ENCODE measurements at regions not wholly inside any gene's neighbourhood (a gene's known extent, or its start where the extent isn't known, plus 50 kb on each side); places are given as distances from the start of the nearest gene placed in this dataset.

- H3K36me3 Mint-ChIP-seq = no peaks in the 10 kb centered on the region
Measured at GRCh38 chr3:117995842-117996437, 1038.7 kb downstream of the IGSF11 start.

GRCh38 chr3:117997201-117998049 is 1037.2 kb downstream of the IGSF11 start:
- Mint-ChIP-seq H3K27ac (no peak overlapping the region), H3K27me3 (no peaks in the 10 kb centered on the region), H3K36me3 (no peaks in the 10 kb centered on the region), H3K4me3 (no peak overlapping the region), H3K9me3 (no peaks in the 10 kb centered on the region), H3K4me1 (no peaks in the 10 kb centered on the region)
- ATAC-seq = peak; percentile 58

More at GRCh38 chr3:117995842-117996437, 1038.7 kb downstream of the IGSF11 start:
- Mint-ChIP-seq H3K4me1 (no peaks in the 10 kb centered on the region), H3K27me3 (no peaks in the 10 kb centered on the region), H3K27ac (no peak overlapping the region), H3K9me3 (no peaks in the 10 kb centered on the region), H3K4me3 (no peak overlapping the region)
- ATAC-seq = no peak

GRCh38 chr3:117998071-117998470 is 1036.6 kb downstream of the IGSF11 start:
- no peaks in the 10 kb centered on the region for H3K36me3 Mint-ChIP-seq
- no peaks in the 10 kb centered on the region for H3K27me3 Mint-ChIP-seq
- no peak for ATAC-seq
- no peak overlapping the region for H3K27ac Mint-ChIP-seq
- no peaks in the 10 kb centered on the region for H3K9me3 Mint-ChIP-seq
- H3K4me1 Mint-ChIP-seq = no peaks in the 10 kb centered on the region
- no peak overlapping the region for H3K4me3 Mint-ChIP-seq

- ATAC-seq = no peak
- no peaks in the 10 kb centered on the region for H3K36me3 Mint-ChIP-seq
- H3K4me3 Mint-ChIP-seq = no peak overlapping the region
- no peak overlapping the region for H3K27ac Mint-ChIP-seq
- H3K27me3 Mint-ChIP-seq = no peaks in the 10 kb centered on the region
- no peaks in the 10 kb centered on the region for H3K9me3 Mint-ChIP-seq
- H3K4me1 Mint-ChIP-seq = no peaks in the 10 kb centered on the region
Measured at GRCh38 chr3:118000219-118000618, 1034.4 kb downstream of the IGSF11 start.

- Mint-ChIP-seq H3K27ac (no peak overlapping the region), H3K4me3 (no peak overlapping the region), H3K36me3 (no peaks in the 10 kb centered on the region), H3K27me3 (no peaks in the 10 kb centered on the region), H3K9me3 (no peaks in the 10 kb centered on the region), H3K4me1 (no peaks in the 10 kb centered on the region)
- ATAC-seq = no peak
Measured at GRCh38 chr3:118001380-118001779, 1033.3 kb downstream of the IGSF11 start.

- no peak overlapping the region for H3K4me3 Mint-ChIP-seq
- no peak for ATAC-seq
- no peaks in the 10 kb centered on the region for H3K36me3 Mint-ChIP-seq
- peaks cover 10% of the 10 kb centered on the region for H3K9me3 Mint-ChIP-seq
- no peaks in the 10 kb centered on the region for H3K27me3 Mint-ChIP-seq
- no peaks in the 10 kb centered on the region for H3K4me1 Mint-ChIP-seq
- no peak overlapping the region for H3K27ac Mint-ChIP-seq
Measured at GRCh38 chr3:118011910-118012309, 1022.7 kb downstream of the IGSF11 start.

GRCh38 chr3:118029049-118029448 is 1005.6 kb downstream of the IGSF11 start:
- no peak for ATAC-seq
- Mint-ChIP-seq H3K4me3 (no peak overlapping the region), H3K9me3 (peaks cover 28% of the 10 kb centered on the region), H3K27ac (no peak overlapping the region), H3K4me1 (no peaks in the 10 kb centered on the region), H3K36me3 (no peaks in the 10 kb centered on the region), H3K27me3 (no peaks in the 10 kb centered on the region)

- Mint-ChIP-seq H3K27ac (no peak overlapping the region), H3K27me3 (no peaks in the 10 kb centered on the region), H3K4me3 (no peak overlapping the region), H3K9me3 (peaks cover 7% of the 10 kb centered on the region), H3K4me1 (no peaks in the 10 kb centered on the region), H3K36me3 (no peaks in the 10 kb centered on the region)
- ATAC-seq = no peak
Measured at GRCh38 chr3:118036215-118036614, 998.4 kb downstream of the IGSF11 start.

- no peak overlapping the region for H3K4me3 Mint-ChIP-seq
- H3K36me3 Mint-ChIP-seq = no peaks in the 10 kb centered on the region
- no peaks in the 10 kb centered on the region for H3K27me3 Mint-ChIP-seq
- no peaks in the 10 kb centered on the region for H3K4me1 Mint-ChIP-seq
- ATAC-seq = no peak
- peaks cover 9% of the 10 kb centered on the region for H3K9me3 Mint-ChIP-seq
- H3K27ac Mint-ChIP-seq = no peak overlapping the region
Measured at GRCh38 chr3:118055381-118055780, 979.3 kb downstream of the IGSF11 start.

GRCh38 chr3:118057086-118057485 is 977.6 kb downstream of the IGSF11 start:
- Mint-ChIP-seq H3K4me3 (no peak overlapping the region), H3K9me3 (peaks cover 6% of the 10 kb centered on the region)
- no peak for ATAC-seq

GRCh38 chr3:118059096-118059495 is 975.5 kb downstream of the IGSF11 start:
- Mint-ChIP-seq H3K4me3 (no peak overlapping the region), H3K36me3 (no peaks in the 10 kb centered on the region)

More at GRCh38 chr3:118057086-118057485, 977.6 kb downstream of the IGSF11 start:
- Mint-ChIP-seq H3K27me3 (no peaks in the 10 kb centered on the region), H3K27ac (no peak overlapping the region), H3K4me1 (no peaks in the 10 kb centered on the region), H3K36me3 (no peaks in the 10 kb centered on the region)

GRCh38 chr3:118067439-118067838 is 967.2 kb downstream of the IGSF11 start:
- no peak for ATAC-seq
- H3K27ac Mint-ChIP-seq = no peak overlapping the region
- no peaks in the 10 kb centered on the region for H3K36me3 Mint-ChIP-seq
- no peaks in the 10 kb centered on the region for H3K27me3 Mint-ChIP-seq
- no peak overlapping the region for H3K4me3 Mint-ChIP-seq
- no peaks in the 10 kb centered on the region for H3K4me1 Mint-ChIP-seq
- peaks cover 10% of the 10 kb centered on the region for H3K9me3 Mint-ChIP-seq

More at GRCh38 chr3:118059096-118059495, 975.5 kb downstream of the IGSF11 start:
- Mint-ChIP-seq H3K27ac (no peak overlapping the region), H3K27me3 (no peaks in the 10 kb centered on the region), H3K9me3 (peaks cover 5% of the 10 kb centered on the region), H3K4me1 (no peaks in the 10 kb centered on the region)
- ATAC-seq = no peak

- H3K4me3 Mint-ChIP-seq = no peak overlapping the region
- no peaks in the 10 kb centered on the region for H3K27me3 Mint-ChIP-seq
- H3K36me3 Mint-ChIP-seq = no peaks in the 10 kb centered on the region
- no peak overlapping the region for H3K27ac Mint-ChIP-seq
- H3K9me3 Mint-ChIP-seq = peaks cover 4% of the 10 kb centered on the region
- H3K4me1 Mint-ChIP-seq = no peaks in the 10 kb centered on the region
- no peak for ATAC-seq
Measured at GRCh38 chr3:118075873-118076272, 958.8 kb downstream of the IGSF11 start.

GRCh38 chr3:118077332-118077731 is 957.3 kb downstream of the IGSF11 start:
- no peaks in the 10 kb centered on the region for H3K36me3 Mint-ChIP-seq
- no peak overlapping the region for H3K27ac Mint-ChIP-seq
- no peaks in the 10 kb centered on the region for H3K27me3 Mint-ChIP-seq
- peaks cover 4% of the 10 kb centered on the region for H3K9me3 Mint-ChIP-seq
- no peaks in the 10 kb centered on the region for H3K4me1 Mint-ChIP-seq
- no peak overlapping the region for H3K4me3 Mint-ChIP-seq
- no peak for ATAC-seq

GRCh38 chr3:118080889-118081288 is 953.8 kb downstream of the IGSF11 start:
- H3K27ac Mint-ChIP-seq = no peak overlapping the region
- no peaks in the 10 kb centered on the region for H3K9me3 Mint-ChIP-seq
- H3K27me3 Mint-ChIP-seq = no peaks in the 10 kb centered on the region

GRCh38 chr3:118088696-118089095 is 946.0 kb downstream of the IGSF11 start:
- ATAC-seq = no peak

More at GRCh38 chr3:118080889-118081288, 953.8 kb downstream of the IGSF11 start:
- H3K36me3 Mint-ChIP-seq = no peaks in the 10 kb centered on the region
- no peak overlapping the region for H3K4me3 Mint-ChIP-seq
- no peak for ATAC-seq
- H3K4me1 Mint-ChIP-seq = no peaks in the 10 kb centered on the region

More at GRCh38 chr3:118088696-118089095, 946.0 kb downstream of the IGSF11 start:
- H3K27ac Mint-ChIP-seq = no peak overlapping the region
- no peaks in the 10 kb centered on the region for H3K36me3 Mint-ChIP-seq
- H3K4me1 Mint-ChIP-seq = no peaks in the 10 kb centered on the region
- no peaks in the 10 kb centered on the region for H3K27me3 Mint-ChIP-seq
- H3K4me3 Mint-ChIP-seq = no peak overlapping the region
- peaks cover 5% of the 10 kb centered on the region for H3K9me3 Mint-ChIP-seq
